HCT116 (cell line): ENCODE measurements at regions not wholly inside any gene's neighbourhood (a gene's known extent, or its start where the extent isn't known, plus 50 kb on each side); places are given as distances from the start of the nearest gene placed in this dataset.

Experiments
- CEBPB ChIP-seq: IDR thresholded peaks from 2 replicates; pipeline ENCODE4 v1.6.1; 2012; ENCODE audit warnings: low read depth
- CTCF ChIP-seq, 3 experiments: fragments of 200-600 bp in 1 of 3; sonication (generic) in 1 of 3; IDR thresholded peaks in 2 of 3; conservative IDR thresholded peaks in 1 of 3; 2 replicates each; pipeline ENCODE4 v1.5.1; 2012 to 2017; ENCODE audit warnings: low read depth in 2 of 3, low read length in 2 of 3, antibody characterized with exemption in 1 of 3, borderline replicate concordance in 1 of 3, control low read depth in 1 of 3, mild to moderate bottlenecking in 1 of 3, mixed read lengths in 1 of 3, mixed run types in 1 of 3, moderate library complexity in 1 of 3; ENCODE audit not compliant: insufficient read depth in 1 of 3
- EGR1 ChIP-seq: IDR thresholded peaks from 2 replicates; pipeline ENCODE4 v1.6.1; 2012; ENCODE audit warnings: low read depth
- ELF1 ChIP-seq: IDR thresholded peaks from 2 replicates; pipeline ENCODE4 v1.6.1; 2012; ENCODE audit warnings: low read depth, borderline replicate concordance
- EZH2 ChIP-seq: fragments of 200-600 bp; sonication (generic); IDR thresholded peaks from 2 replicates; pipeline ENCODE4 v1.6.1; 2017; ENCODE audit warnings: antibody characterized with exemption, mixed run types
- FOSL1 ChIP-seq: IDR thresholded peaks from 2 replicates; pipeline ENCODE4 v1.6.1; 2012; ENCODE audit warnings: low read depth
- JUND ChIP-seq: IDR thresholded peaks from 2 replicates; pipeline ENCODE4 v1.6.1; 2012
- MAX ChIP-seq: IDR thresholded peaks from 2 replicates; pipeline ENCODE4 v1.6.1; 2012
- POLR2A ChIP-seq: IDR thresholded peaks from 2 replicates; pipeline ENCODE4 v1.7.0; 2011; ENCODE audit warnings: borderline replicate concordance; ENCODE audit not compliant: insufficient read depth, insufficient read length; ENCODE audit errors: extremely low read depth
- POLR2AphosphoS5 ChIP-seq: IDR thresholded peaks from 2 replicates; pipeline ENCODE4 v1.6.1; 2011; ENCODE audit warnings: mild to moderate bottlenecking, low read depth, low read length, moderate library complexity
- REST ChIP-seq: IDR thresholded peaks from 2 replicates; pipeline ENCODE4 v1.6.1; 2012; ENCODE audit warnings: low read depth
- SP1 ChIP-seq: IDR thresholded peaks from 2 replicates; pipeline ENCODE4 v1.6.1; 2012; ENCODE audit warnings: low read depth
- SRF ChIP-seq: IDR thresholded peaks from 2 replicates; pipeline ENCODE4 v1.6.1; 2012; ENCODE audit warnings: low read depth
- TCF7L2 ChIP-seq: IDR thresholded peaks from 2 replicates; pipeline ENCODE4 v1.7.0; 2011; ENCODE audit warnings: borderline replicate concordance, inconsistent platforms; ENCODE audit not compliant: insufficient read depth, insufficient read length; ENCODE audit errors: extremely low read depth

GRCh38 chr9:88722753-88723152 is 187.8 kb downstream of the NXNL2 start:
- TF ChIP-seq REST: no peak
- TF ChIP-seq EGR1: no peak
- TF ChIP-seq POLR2A: no peak
- no peak for TF ChIP-seq POLR2AphosphoS5
- no peak for TF ChIP-seq EZH2
- peak; percentile 15 to 41 (median 40); a peak in 4 of 6 replicates for TF ChIP-seq CTCF (IDR thresholded peaks at IDR 0.05 in 2 of 3, conservative IDR thresholded peaks at IDR 0.05 in 1 of 3; ENCODE audit: borderline replicate concordance in 1 of 3, insufficient read depth in 1 of 3, low read depth in 2 of 3, low read length in 2 of 3)
- no peak for TF ChIP-seq TCF7L2
- TF ChIP-seq ELF1: no peak
- TF ChIP-seq CEBPB: no peak
- TF ChIP-seq MAX: no peak
- TF ChIP-seq FOSL1: no peak
- TF ChIP-seq SP1: no peak
- TF ChIP-seq JUND: no peak
- TF ChIP-seq SRF: no peak
